ENCODE measurements at regions not wholly inside any gene's neighbourhood (a gene's known extent, or its start where the extent isn't known, plus 50 kb on each side); places are given as distances from the start of the nearest gene placed in this dataset.

DNA sequence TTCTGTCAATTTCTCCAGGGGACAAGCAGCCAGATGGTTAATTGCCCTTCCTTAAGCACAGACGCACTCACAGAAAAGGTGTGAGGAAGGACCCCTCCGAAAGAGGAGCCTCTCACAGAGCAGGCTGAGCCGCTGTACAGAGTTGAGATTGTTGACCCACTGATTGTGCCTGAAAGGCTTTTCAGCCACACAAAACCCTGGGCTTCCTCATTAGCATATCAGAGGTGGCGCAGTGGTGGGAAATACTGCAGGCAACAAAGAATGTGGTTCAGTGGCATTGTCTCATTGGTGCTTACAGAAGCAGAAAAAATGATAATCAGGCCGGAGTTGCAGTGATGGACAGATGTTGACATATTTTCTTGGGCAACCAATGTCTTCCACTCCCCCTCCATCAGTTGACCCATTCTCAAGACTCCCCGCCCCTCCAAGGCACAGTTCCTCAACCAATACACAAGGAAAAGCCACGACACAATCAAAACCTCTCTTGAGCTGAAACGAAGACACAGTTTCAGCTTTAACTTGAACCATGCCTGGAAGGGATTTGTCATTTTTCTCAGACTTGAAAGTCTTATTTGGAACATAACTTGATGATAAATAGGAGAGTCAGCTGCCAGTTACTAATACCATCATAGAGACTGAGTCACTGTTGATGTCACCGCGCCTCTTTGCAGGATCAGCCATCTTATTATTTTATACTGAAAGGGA lies 53.1 kb downstream of the ATXN3L start:
- H3K9me3 ChIP-seq (ENCODE audit: low read length) = no peaks in the 10 kb centered on the region
- H3K27me3 ChIP-seq (ENCODE audit: low read length) = no peaks in the 10 kb centered on the region
- no peaks in the 10 kb centered on the region for H4K20me1 ChIP-seq (ENCODE audit: insufficient read depth, low read depth, low read length)
- H3K4me2 ChIP-seq (ENCODE audit: low read depth, low read length, poor library complexity, severe bottlenecking) = no peak overlapping the region
- no peaks in the 10 kb centered on the region for H3K36me3 ChIP-seq (ENCODE audit: insufficient read depth, low read length)
- no peak overlapping the region for H3K4me3 ChIP-seq (ENCODE audit: low read length)
- H2AFZ ChIP-seq (ENCODE audit: low read length) = no peak overlapping the region
- no peaks in the 10 kb centered on the region for H3K4me1 ChIP-seq (ENCODE audit: low read length)
- no peak overlapping the region for H3K27ac ChIP-seq (ENCODE audit: low read length)
- no peaks in the 10 kb centered on the region for H3K79me2 ChIP-seq (ENCODE audit: low read length)
- H3K9ac ChIP-seq (ENCODE audit: low read length) = no peak overlapping the region
- DNase-seq = no peak
- H3K9me2 ChIP-seq (replicated peaks; ENCODE audit: insufficient read depth, low read length) = no peaks in the 10 kb centered on the region

DNA sequence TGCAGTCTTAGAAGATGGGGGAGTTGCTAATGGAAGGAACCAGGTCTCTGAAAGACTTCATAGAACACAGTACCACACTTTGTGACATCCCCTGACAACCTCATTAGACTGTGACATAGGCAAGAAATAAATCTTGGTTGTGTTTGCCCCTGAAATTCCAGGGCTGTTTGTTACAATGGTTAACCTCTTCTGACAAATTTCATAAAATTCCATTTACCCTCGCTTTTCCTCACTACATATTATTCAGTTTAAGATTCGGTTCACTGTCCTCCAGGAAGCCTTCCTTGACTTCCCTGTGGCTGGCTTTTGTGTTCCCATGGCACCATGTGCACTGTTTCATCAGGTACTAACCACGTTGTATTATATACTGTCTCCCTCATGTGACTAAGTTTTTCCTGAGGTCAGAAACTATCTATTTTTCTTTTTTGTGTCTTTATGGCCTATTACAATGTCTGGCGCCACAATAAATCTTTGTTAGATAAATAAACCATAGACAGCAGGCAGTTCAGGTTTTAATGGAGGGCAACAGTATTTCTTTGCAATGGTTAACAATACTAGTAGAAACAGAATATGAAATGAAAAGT lies 54.2 kb downstream of the ATXN3L start:
- H2AFZ ChIP-seq (ENCODE audit: low read length) = no peak overlapping the region
- no peak overlapping the region for H3K9ac ChIP-seq (ENCODE audit: low read length)
- H3K27me3 ChIP-seq (ENCODE audit: low read length) = no peaks in the 10 kb centered on the region
- no peaks in the 10 kb centered on the region for H3K4me1 ChIP-seq (ENCODE audit: low read length)
- no peaks in the 10 kb centered on the region for H3K36me3 ChIP-seq (ENCODE audit: insufficient read depth, low read length)
- H3K79me2 ChIP-seq (ENCODE audit: low read length) = no peaks in the 10 kb centered on the region
- no peak overlapping the region for H3K4me2 ChIP-seq (ENCODE audit: low read depth, low read length, poor library complexity, severe bottlenecking)
- H3K27ac ChIP-seq (ENCODE audit: low read length) = no peak overlapping the region
- no peak for DNase-seq
- no peaks in the 10 kb centered on the region for H3K9me2 ChIP-seq (replicated peaks; ENCODE audit: insufficient read depth, low read length)
- H4K20me1 ChIP-seq (ENCODE audit: insufficient read depth, low read depth, low read length) = no peaks in the 10 kb centered on the region
- H3K9me3 ChIP-seq (ENCODE audit: low read length) = no peaks in the 10 kb centered on the region
- no peak overlapping the region for H3K4me3 ChIP-seq (ENCODE audit: low read length)

DNA sequence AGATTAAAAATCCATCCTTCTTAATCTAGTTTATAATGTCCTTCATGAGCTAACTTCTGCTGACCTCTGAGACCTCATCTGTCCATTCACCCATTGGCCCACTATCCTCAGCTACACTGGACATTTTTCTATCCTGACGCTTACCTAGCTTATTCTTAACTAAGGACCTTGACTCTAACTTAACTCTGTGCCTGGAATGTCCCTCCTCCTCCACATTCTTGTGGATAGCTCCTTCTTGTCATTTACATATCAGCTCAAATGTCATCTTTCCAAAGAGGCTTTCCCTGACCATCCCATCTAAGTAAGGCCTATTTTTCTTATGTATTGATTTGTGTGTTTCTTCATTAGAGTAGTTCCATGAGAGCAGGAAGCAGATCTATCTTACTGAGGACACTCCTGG lies 54.7 kb downstream of the ATXN3L start:
- no peaks in the 10 kb centered on the region for H3K9me2 ChIP-seq (replicated peaks; ENCODE audit: insufficient read depth, low read length)
- no peaks in the 10 kb centered on the region for H3K79me2 ChIP-seq (ENCODE audit: low read length)
- no peaks in the 10 kb centered on the region for H4K20me1 ChIP-seq (ENCODE audit: insufficient read depth, low read depth, low read length)
- H3K27me3 ChIP-seq (ENCODE audit: low read length) = 0 out of 2 replicates have a peak, but pooled peaks cover 3% of the 10 kb centered on the region
- no peak for DNase-seq
- H3K9me3 ChIP-seq (ENCODE audit: low read length) = no peaks in the 10 kb centered on the region
- no peak overlapping the region for H3K27ac ChIP-seq (ENCODE audit: low read length)
- H3K4me2 ChIP-seq (ENCODE audit: low read depth, low read length, poor library complexity, severe bottlenecking) = no peak overlapping the region
- H3K4me3 ChIP-seq (ENCODE audit: low read length) = no peak overlapping the region
- H3K4me1 ChIP-seq (ENCODE audit: low read length) = no peaks in the 10 kb centered on the region
- H3K36me3 ChIP-seq (ENCODE audit: insufficient read depth, low read length) = no peaks in the 10 kb centered on the region
- H2AFZ ChIP-seq (ENCODE audit: low read length) = no peak overlapping the region
- H3K9ac ChIP-seq (ENCODE audit: low read length) = no peak overlapping the region

DNA sequence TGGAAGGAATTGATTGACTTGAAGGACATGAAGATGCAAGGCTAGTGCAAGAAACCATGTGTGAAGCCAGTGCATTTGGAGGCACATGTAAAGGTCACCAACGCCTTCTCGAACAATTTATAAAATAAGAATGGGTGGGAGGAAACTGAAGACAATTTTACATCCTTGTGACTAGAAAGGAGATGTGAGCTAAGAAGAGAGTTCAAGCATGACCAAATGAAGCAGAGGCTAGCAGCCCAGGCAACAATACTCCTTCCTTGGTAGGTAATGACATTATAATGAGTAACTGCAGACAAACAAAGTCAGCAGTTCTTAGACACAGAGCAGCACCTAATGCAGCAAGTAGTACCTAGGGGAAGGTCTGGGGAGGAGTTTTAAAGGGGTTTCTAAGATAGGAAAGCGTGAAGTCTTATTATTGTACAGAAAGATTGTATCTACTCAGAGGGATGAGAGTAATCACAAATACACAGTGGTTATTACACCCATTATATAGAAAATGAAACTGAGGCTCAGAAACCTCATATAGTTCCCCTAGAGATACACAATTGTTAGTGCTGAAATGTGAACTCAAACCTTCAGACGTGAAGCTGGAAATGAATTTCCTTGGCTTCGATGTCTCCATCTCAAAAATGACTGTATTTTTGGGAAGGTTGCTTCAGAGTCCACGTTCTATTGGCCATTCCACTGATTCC lies 56.1 kb downstream of the ATXN3L start:
- H3K27ac ChIP-seq (ENCODE audit: low read length) = no peak overlapping the region
- H2AFZ ChIP-seq (ENCODE audit: low read length) = no peak overlapping the region
- H3K9me3 ChIP-seq (ENCODE audit: low read length) = no peaks in the 10 kb centered on the region
- H3K4me3 ChIP-seq (ENCODE audit: low read length) = no peak overlapping the region
- no peaks in the 10 kb centered on the region for H3K4me1 ChIP-seq (ENCODE audit: low read length)
- no peaks in the 10 kb centered on the region for H3K9me2 ChIP-seq (replicated peaks; ENCODE audit: insufficient read depth, low read length)
- no peak overlapping the region for H3K4me2 ChIP-seq (ENCODE audit: low read depth, low read length, poor library complexity, severe bottlenecking)
- no peak overlapping the region for H3K9ac ChIP-seq (ENCODE audit: low read length)
- H3K27me3 ChIP-seq (ENCODE audit: low read length) = 0 out of 2 replicates have a peak, but pooled peaks cover 3% of the 10 kb centered on the region
- no peaks in the 10 kb centered on the region for H3K36me3 ChIP-seq (ENCODE audit: insufficient read depth, low read length)
- no peaks in the 10 kb centered on the region for H4K20me1 ChIP-seq (ENCODE audit: insufficient read depth, low read depth, low read length)
- no peaks in the 10 kb centered on the region for H3K79me2 ChIP-seq (ENCODE audit: low read length)
- DNase-seq = no peak

DNA sequence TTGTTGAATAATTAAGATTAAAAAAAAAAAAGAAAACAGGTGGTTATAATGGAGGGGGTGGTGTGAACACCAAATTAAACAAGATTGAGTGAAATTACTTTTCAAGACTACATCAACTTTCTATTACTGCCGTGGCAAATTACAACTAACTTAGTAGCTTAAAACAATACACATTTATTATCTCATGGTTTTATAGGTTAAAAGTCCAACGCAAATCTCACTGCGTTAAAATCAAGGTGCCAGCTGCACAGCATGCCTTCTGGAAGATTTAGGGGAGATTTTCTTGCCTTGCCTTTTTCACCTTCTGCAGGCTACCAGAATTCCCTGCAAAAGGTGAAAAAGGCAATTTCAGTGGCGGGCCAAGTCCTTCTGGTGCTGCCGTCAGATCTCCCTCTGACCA lies 58.5 kb downstream of the ATXN3L start:
- Histone ChIP-seq H2AFZ (ENCODE audit: low read length) (no peak overlapping the region), H3K4me3 (ENCODE audit: low read length) (no peak overlapping the region), H3K36me3 (ENCODE audit: insufficient read depth, low read length) (no peaks in the 10 kb centered on the region), H3K27me3 (ENCODE audit: low read length) (0 out of 2 replicates have a peak, but pooled peaks cover 3% of the 10 kb centered on the region), H3K9me3 (ENCODE audit: low read length) (no peaks in the 10 kb centered on the region), H3K79me2 (ENCODE audit: low read length) (no peaks in the 10 kb centered on the region), H3K9me2 (replicated peaks; ENCODE audit: insufficient read depth, low read length) (no peaks in the 10 kb centered on the region), H3K4me1 (ENCODE audit: low read length) (no peaks in the 10 kb centered on the region), H4K20me1 (ENCODE audit: insufficient read depth, low read depth, low read length) (no peaks in the 10 kb centered on the region), H3K4me2 (ENCODE audit: low read depth, low read length, poor library complexity, severe bottlenecking) (no peak overlapping the region), H3K27ac (ENCODE audit: low read length) (no peak overlapping the region), H3K9ac (ENCODE audit: low read length) (no peak overlapping the region)
- DNase-seq = no peak

DNA sequence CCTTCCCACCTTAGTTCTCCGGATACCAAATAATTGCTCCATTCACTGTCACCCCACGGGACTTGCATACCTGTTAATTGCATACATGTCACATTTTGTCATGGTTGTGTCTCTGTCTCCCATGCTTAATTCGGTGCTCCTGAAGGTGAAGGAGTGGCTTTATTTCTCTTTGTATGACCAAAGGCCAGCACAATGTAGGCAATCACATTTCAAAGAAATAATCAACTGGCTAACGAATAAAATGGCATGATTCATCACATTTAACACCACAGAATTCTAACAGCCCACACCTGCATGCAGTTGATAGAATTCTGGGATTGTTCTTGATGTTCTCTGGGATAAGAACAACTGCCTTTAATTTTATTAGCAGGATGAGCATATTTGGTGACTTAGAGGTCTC lies 59.3 kb downstream of the ATXN3L start:
- Histone ChIP-seq H3K4me3 (ENCODE audit: low read length) (no peak overlapping the region), H2AFZ (ENCODE audit: low read length) (no peak overlapping the region), H3K27me3 (ENCODE audit: low read length) (0 out of 2 replicates have a peak, but pooled peaks cover 3% of the 10 kb centered on the region), H3K9ac (ENCODE audit: low read length) (no peak overlapping the region), H3K4me2 (ENCODE audit: low read depth, low read length, poor library complexity, severe bottlenecking) (no peak overlapping the region), H3K27ac (ENCODE audit: low read length) (no peak overlapping the region), H3K36me3 (ENCODE audit: insufficient read depth, low read length) (no peaks in the 10 kb centered on the region), H3K79me2 (ENCODE audit: low read length) (no peaks in the 10 kb centered on the region), H3K9me2 (replicated peaks; ENCODE audit: insufficient read depth, low read length) (no peaks in the 10 kb centered on the region), H3K9me3 (ENCODE audit: low read length) (no peaks in the 10 kb centered on the region), H4K20me1 (ENCODE audit: insufficient read depth, low read depth, low read length) (no peaks in the 10 kb centered on the region), H3K4me1 (ENCODE audit: low read length) (no peaks in the 10 kb centered on the region)
- no peak for DNase-seq

DNA sequence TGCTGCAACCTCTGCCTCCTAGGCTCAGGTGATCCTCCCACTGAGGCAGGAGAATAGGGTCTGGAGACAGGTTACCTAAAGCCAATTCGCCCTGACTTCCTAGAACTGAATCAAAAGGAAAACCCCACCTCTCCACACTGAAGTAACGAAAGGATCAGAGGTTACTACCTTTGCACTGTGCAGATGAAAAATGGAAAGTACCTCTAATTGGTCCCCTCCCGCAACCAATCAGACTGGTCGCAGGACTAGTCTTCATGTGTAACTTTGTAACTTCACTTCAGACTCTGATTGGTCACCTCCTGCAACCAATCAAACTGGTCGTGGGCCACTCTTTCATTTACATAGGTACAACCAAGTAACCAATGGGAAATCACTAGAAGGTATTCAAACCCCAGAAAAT lies 61.1 kb downstream of the ATXN3L start:
- no peak overlapping the region for H3K4me3 ChIP-seq (ENCODE audit: low read length)
- H3K36me3 ChIP-seq (ENCODE audit: insufficient read depth, low read length) = no peaks in the 10 kb centered on the region
- DNase-seq = no peak
- H3K9me3 ChIP-seq (ENCODE audit: low read length) = no peaks in the 10 kb centered on the region
- 0 out of 2 replicates have a peak, but pooled peaks cover 3% of the 10 kb centered on the region for H3K27me3 ChIP-seq (ENCODE audit: low read length)
- no peaks in the 10 kb centered on the region for H4K20me1 ChIP-seq (ENCODE audit: insufficient read depth, low read depth, low read length)
- H3K4me2 ChIP-seq (ENCODE audit: low read depth, low read length, poor library complexity, severe bottlenecking) = no peak overlapping the region
- H2AFZ ChIP-seq (ENCODE audit: low read length) = no peak overlapping the region
- H3K9ac ChIP-seq (ENCODE audit: low read length) = no peak overlapping the region
- no peaks in the 10 kb centered on the region for H3K9me2 ChIP-seq (replicated peaks; ENCODE audit: insufficient read depth, low read length)
- H3K27ac ChIP-seq (ENCODE audit: low read length) = no peak overlapping the region
- no peaks in the 10 kb centered on the region for H3K4me1 ChIP-seq (ENCODE audit: low read length)
- H3K79me2 ChIP-seq (ENCODE audit: low read length) = no peaks in the 10 kb centered on the region

DNA sequence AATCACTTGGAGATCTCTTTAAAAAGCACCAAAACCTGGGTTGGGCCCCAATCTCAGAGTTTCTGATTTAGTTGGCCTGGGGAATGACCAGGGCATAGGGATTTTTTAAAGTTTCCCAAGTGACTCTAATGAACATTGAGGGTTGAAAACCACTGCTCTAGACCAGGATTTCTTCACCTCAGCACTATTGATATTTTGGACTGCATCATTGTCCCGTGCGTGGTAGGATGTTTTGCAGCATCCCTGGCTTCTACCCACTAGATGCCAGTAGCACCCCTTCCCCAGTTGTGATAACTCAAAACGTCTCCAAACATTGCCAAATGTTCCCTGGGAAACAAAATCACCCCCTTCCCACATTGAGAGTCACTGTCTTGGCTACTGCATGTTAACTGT lies 61.8 kb downstream of the ATXN3L start:
- H2AFZ ChIP-seq (ENCODE audit: low read length) = no peak overlapping the region
- no peak overlapping the region for H3K9ac ChIP-seq (ENCODE audit: low read length)
- H3K4me3 ChIP-seq (ENCODE audit: low read length) = no peak overlapping the region
- H3K9me2 ChIP-seq (replicated peaks; ENCODE audit: insufficient read depth, low read length) = no peaks in the 10 kb centered on the region
- no peaks in the 10 kb centered on the region for H3K36me3 ChIP-seq (ENCODE audit: insufficient read depth, low read length)
- H3K27ac ChIP-seq (ENCODE audit: low read length) = no peak overlapping the region
- DNase-seq = no peak
- H3K4me1 ChIP-seq (ENCODE audit: low read length) = no peaks in the 10 kb centered on the region
- H4K20me1 ChIP-seq (ENCODE audit: insufficient read depth, low read depth, low read length) = no peaks in the 10 kb centered on the region
- 0 out of 2 replicates have a peak, but pooled peaks cover 3% of the 10 kb centered on the region for H3K27me3 ChIP-seq (ENCODE audit: low read length)
- no peak overlapping the region for H3K4me2 ChIP-seq (ENCODE audit: low read depth, low read length, poor library complexity, severe bottlenecking)
- no peaks in the 10 kb centered on the region for H3K79me2 ChIP-seq (ENCODE audit: low read length)
- H3K9me3 ChIP-seq (ENCODE audit: low read length) = no peaks in the 10 kb centered on the region
